HG02678 (cell line): ENCODE measurements at regions not wholly inside any gene's neighbourhood (a gene's known extent, or its start where the extent isn't known, plus 50 kb on each side); places are given as distances from the start of the nearest gene placed in this dataset.
"Not testable (repeated sequence)": the region's sequence is repeated elsewhere in the genome, so short reads cannot be mapped to it uniquely, and the experiment has no call there.

Experiments used
- ATAC-seq: cut with Tn5 transposase; IDR thresholded peaks from one replicate; pipeline ENCODE4 v1.9.1; 2021; ENCODE audit warnings: mild to moderate bottlenecking, moderate library complexity; ENCODE audit not compliant: unreplicated experiment

DNA sequence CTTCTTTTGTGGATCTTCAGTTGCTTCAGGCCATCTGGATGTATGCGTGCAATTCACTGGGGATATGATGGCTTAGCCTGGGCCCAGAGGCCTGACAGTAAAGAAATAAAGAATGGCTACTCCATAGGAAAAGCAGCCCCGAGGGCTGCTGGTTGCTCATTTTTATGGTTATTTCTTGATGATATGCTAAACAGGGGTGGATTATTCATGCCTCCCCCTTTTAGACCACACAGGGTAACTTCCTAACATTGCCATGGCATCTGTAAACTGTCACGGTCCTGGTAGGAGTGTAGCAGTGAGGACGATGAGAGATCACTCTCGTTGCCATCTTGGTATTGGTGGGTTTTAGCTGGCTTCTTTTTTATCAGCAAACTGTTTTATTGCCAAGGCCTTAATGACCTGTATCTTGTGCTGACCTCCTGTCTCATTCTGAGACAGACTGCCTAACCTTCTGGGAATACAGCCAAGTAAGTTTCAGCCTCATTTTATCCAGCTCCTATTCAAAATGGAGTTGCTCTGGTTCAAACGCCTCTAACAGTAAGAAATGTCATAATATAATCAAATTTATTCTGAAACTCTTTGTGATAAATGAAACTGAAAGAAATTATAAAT, 60.5 kb downstream of the DSEL start:
- no peak for ATAC-seq

DNA sequence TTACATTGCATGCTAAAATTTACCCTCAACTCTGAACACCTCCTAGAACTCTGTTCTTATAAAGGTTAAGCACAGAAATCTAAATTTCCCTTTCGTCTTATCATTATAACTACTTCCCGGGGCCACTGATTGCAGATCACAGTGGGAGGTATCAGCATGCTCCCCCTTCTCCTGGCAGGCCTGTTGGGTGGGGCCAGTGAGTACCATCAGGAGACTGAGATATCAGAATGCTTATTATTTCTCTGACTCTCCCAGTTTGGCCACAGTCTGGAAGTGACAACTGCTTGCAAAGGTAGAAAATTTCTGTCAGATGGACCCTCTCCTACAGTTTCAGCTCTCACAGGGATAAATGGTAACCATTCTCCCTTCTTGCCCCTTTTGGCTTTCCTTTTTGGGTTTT, 62.6 kb downstream of the DSEL start:
- no peak for ATAC-seq

DNA sequence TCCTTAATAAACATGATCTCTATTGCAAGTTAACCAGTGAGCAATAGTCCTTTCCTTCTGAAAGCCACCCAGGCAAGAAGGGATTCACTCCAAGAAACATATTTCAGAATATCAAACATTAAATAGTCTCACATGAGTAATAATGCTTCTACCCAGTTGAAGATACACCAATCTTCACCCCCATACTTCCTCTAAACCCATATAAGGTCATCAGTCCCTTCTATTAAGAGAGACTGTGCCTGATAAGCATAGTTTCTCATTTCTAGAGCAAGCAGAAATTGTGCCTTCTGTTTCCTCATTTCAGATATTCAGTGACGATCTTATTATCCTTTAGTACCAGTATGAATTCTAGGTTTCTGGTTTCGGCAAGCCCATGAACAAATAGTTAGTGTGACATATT, 64.6 kb downstream of the DSEL start:
- ATAC-seq = no peak

DNA sequence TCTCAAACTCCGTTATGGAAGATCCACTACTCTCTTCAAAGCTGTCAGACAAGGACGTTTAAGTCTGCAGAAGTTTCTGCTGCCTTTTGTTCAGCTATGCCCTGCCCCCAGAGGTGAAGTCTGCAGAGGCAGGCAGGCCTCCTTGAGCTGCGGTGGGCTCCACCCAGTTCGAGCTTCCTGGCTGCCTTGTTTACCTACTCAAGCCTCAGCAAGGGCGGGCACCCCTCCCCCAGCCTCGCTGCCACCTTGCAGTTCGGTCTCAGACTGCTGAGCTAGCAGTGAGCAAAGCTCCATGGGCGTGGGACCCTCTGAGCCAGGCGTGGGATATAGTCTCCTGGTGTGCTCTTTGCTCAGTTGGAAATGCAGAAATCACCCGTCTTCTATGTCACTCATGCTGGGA, 65.4 kb downstream of the DSEL start:
- not testable (repeated sequence) for ATAC-seq

DNA sequence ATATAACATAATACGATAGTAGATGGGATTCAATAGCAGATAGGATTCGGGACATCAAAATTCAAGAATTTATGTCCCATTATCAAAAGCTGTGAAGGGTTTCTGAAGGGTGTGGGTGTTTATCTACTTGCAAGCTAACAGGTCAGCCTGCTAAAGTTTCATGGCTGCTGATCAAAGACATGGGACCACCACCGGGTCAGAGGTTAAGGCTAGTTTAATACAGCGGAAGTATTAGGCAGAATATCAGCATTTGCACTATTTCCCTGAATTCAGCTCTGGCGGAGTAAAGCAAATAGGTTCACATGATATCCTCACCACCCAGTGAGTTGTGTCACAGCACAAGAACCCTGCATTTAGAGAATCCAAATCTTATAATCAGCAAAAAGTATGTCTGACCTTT, 82.5 kb downstream of the DSEL start:
- no peak for ATAC-seq

DNA sequence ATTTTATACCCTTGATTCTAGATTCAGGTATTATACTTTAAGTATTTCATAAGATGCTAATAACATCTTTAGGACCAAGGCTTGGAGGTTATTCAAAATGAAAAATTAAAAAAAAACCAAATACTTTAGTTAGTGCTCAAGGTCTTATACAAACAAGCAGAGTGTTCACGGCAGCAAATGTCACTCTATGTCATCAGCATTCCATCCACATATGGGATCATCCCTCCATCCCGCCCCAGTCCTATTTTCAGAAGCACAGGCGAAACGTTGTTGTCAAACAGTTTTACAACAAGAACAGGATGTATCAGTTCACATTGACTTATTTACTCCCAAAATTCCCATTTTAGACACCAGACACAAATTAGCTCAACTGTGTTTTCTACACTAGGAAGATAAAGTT, 83.7 kb downstream of the DSEL start:
- ATAC-seq = no peak

DNA sequence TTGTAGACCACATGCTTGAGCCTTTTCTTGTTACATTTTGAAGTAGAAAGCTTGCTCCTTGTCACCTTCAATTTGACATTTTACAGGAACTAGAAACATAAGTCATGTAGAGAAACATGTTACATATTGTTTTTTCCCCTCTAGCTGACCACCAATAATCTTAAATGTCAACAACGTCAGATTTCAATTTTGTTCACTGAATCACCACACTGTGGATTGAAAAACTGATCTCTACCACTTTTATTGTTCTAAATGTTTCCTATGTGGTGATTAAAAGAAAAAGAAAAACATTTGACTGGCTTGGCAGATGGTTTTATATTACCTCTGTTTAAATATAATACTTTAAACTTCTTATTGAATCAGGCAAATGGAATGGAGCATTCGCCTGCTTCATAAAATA, 87.7 kb downstream of the DSEL start:
- ATAC-seq = no peak

DNA sequence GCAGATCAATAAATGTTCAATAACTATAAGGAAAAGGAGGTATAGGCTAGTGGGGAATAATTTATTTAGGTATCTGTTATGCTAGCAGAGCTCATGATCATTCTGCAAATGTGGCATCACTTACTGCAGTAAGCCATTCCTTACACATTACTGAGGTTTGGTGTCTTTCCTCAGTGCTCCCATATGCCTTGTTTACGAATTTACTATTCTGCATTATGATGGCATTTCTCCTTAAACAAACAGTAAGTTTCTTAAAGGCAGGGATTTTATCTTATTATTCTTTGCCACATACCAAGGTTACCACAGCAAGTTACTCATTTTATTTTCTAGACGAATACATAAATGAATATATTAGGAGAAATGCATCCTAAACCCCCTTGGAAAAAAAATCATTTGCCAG, 88.4 kb downstream of the DSEL start:
- ATAC-seq = no peak

DNA sequence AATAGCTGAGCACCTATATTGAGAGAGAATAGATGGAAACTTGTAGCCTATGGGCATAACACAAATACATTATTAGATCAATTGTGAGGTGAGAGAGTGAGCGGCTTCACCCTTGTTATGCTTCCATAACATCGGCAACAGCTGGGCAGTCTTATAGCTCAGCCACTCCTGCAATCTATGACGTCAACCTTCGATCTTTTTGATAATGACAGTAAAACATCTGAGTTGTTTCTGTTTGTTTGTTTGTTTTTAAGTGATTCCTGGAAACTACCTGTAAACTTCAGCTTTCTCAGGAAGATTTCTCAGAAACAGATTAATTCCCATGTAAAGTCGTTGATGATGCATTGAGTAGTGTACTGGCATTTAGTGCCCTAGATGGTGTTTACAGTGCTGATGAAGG, 90.0 kb downstream of the DSEL start:
- ATAC-seq = no peak

DNA sequence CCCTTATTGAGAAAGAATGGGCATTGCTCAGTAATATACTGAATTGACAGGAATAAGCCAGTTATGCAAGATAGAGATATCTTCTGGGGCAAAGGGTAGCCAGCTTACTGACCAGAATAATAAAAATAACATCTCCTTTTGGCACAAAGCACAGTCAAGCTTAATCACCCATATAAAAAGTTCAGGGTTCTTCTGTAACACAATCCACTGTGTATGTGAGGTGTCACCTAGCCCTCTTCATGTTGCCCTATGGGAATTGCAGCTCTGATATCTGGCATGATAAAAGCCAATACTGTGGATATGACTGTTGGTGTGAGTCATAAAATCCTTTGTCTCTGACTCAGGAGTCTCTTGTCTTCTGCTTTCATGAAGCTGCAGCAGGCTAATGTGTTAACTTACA, 90.8 kb downstream of the DSEL start:
- ATAC-seq = no peak

DNA sequence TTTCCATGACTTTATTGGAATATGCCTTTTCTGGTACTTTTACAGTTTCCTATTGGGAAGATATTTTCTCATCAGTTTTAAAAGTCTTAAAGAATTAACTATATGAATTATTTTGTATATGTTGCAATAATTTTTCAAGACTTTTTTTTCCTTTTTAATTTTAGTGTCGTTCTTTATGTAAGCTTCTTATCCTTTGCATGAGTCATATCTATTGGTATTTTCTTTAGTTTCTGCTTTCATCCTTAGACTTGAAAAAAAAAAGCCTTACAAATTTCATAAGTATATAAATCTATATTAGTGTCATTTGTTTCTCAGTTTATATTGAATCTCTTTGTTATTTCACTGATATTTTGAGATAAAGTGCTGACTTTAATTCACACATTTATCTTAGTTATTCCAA, 94.9 kb downstream of the DSEL start:
- no peak for ATAC-seq

DNA sequence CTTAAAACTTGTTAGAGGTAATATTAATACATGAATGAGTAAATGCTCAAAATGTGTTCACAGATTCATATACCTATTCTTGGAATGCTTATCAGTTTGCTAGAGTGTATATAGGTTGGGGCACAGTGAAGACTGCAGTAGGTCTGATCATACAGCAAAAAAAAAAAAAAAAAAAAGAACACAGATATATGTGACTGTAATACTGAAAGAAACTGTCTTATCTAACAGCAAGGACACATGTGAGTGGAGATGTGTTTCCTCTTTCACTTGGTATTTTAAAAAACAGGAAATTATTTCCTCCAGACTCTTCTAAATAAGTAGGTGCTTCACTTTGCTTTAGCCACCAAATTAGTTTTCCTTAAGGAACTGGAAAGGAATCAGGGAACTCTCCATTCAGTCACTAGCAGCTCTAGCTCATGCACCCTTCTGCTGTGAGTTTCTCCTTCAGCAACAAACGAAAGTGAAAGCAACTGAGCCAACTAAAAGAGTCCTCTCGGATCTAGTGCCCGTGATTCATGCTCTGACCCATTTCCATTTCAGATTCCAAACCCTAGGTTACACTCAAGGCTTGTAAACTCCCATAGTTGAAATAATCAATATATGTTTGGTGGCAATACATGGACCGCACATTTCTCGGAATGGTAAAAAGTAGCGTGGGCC, 98.5 kb downstream of the DSEL start:
- ATAC-seq = peak; percentile 97

DNA sequence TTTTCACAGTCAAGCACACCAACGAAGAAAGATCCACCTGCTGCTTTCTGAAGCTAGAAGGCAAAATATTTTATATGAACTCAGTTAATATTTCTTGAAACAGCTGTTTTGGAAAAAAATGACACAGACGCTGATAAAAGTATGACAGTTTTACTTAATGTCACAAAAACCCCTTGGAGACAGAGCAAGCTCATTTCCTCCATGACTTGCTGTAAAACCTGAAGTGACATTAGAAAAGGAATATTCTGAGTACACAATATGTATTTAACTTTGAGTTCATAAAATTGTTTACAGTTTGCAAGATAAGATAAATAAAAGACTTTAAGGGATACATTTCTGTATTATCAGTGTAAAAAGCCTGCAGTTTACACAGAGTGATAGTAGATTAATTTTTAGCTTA, 105.4 kb downstream of the DSEL start:
- no peak for ATAC-seq

DNA sequence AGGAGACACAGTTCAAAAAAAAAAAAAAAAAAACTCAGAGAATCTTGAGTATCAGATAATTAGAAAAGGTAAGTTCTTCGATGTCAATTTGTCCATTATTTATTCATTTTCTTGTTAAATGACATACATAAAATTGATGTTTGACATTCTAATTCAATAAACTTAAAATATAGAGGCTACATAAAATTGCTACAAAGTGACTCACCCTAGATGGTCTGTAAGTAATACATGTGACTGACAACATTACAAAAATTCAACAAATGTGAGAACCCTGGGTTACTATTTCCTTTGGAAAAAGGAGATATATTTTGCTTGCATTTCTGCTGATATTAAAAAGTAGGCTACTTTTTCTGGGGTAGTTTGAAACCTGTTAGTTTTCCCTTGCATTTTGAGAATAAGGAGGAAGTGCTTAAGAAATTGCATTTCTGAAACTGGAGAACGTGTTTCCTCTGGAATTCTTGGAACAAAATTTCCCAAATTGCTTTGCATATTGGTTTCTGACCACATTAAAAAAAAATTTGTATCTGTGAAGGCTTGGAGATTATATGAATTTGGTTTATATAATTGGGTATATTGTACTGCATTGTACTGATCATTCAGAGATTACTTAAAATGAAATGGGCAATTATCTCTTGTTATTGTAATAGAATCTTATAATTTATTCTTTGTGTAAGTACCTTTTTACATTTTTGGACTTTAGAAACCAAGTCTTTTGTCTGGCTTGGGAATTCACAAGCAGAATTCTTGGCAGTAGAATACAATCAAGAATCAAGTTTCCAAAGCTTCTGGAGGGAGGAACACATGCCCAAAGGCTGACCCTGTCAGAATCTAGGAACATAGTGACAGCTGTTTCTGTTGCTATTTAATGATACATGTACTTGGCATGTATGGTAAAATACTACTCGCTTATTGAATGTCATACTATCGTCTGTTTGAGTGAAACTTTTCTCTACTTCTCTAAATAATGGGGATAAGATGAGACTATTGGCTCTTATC, 106.1 kb downstream of the DSEL start:
- ATAC-seq = no peak

DNA sequence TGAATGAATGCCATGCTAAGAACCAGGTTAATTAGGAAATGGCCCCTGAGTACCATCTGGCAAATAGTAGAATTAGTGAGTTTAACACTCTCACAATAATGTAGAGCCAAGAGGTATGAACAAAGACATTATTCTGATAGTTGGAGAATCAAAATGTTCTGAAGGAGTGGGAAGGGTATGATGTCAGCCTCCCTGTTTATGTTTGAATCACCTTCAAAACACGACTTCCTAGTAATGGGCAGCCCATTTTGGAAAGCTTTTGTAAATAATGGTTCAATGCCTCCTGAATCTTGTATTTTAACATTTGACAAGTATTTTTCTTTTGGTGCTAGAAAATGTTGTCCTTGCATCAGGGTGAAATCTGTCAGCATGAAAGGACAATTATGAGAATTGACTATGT, 108.3 kb downstream of the DSEL start:
- no peak for ATAC-seq

DNA sequence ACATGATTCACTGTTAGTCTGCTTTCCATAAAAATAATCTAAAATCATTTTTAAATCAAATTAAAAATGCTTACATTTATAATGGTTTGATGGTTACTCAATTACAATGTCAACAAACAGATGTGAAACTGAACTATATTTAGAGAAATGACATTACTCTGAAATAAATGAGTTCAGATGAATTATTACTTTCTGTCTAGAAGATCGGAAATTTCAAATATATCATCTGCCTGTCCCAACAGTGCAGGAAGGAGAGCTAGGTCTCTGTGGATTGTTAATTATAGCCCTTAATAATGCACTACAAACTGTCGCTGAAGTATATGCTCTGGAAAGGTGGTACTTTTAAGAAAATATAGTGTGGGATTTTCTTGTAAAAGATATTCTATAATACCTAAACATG, 109.8 kb downstream of the DSEL start:
- no peak for ATAC-seq

DNA sequence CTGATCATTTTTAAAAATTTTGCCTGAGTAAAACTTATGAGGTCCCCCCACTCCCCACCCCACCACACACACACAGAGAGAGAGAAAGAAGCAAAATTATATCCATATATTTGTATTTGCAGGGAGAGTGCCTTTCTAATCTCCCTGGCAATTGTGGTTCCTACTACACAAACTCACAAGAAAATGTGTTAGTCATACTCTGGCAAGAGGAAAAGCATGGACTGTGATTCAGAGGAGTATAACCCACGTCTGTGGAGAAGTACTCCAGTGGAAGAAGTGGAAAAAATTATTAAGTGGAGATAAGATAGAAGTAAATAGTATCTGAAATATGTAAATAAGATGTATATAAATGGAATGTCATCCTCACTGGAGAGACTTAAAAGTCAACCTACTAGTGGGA, 114.0 kb downstream of the DSEL start:
- ATAC-seq = no peak

DNA sequence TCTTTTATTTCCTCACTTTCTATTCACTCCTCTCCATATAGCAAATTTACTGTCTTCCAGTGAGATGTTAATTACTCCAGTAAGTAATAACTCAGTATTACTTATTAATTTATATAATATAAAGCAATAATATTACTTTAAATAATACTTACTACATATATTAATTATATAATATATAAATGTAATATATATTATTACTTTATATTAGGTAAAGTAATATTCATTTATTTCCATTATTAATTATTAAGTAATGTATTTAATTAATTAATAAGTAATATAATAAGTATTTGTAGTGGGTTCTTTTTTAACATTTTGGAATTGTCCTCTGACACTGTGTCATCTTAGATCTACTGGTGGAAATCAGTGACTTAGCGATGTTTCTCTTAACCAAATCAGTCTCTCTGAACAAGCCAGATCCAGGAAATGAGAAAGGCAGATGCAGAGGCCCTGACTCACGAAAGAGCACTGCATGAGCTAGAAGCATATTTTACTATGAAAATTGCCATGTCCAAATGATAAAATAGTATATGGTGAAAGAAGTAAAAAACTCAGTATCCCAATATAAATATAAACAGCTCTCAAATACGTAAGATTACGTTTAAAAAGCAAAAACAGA, 115.9 kb downstream of the DSEL start:
- no peak for ATAC-seq

DNA sequence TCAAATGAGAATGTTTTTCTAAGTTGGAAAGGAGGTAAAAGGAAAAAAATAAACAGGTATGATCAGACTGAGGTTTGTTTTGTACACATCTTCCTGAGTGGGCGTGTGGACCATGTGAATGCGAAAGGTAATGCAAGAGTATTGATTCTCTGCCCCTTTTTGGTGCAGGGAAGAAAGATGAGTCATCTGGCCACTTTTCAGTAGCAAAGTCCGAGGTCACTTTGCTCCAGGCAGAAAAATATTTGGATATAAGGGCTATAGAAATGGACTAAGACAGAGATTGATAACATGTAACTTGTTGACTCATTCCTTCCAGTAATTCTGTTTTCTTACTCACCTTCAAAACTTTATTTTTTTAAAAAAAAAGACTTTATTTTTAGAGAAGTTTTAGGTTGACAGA, 130.5 kb downstream of the DSEL start:
- no peak for ATAC-seq

DNA sequence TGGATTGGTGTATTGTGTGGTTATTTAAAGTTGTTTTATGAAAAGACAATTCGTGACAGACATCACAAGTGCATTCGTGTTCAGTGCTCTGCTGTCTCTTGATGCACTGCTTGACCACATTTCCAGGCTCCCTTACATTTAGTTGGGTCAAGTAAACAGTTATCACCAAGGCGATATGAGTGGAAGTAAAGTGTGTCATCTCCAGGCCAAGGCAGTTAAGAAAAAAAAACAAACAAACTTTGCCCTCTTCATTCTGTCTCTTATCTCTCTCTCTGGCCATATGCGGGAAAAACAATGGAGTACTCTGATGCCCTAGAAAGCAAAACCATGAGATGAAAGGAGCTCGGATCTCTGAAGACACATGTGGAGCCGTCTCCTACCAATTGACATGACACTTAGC, 131.1 kb downstream of the DSEL start:
- ATAC-seq = no peak

DNA sequence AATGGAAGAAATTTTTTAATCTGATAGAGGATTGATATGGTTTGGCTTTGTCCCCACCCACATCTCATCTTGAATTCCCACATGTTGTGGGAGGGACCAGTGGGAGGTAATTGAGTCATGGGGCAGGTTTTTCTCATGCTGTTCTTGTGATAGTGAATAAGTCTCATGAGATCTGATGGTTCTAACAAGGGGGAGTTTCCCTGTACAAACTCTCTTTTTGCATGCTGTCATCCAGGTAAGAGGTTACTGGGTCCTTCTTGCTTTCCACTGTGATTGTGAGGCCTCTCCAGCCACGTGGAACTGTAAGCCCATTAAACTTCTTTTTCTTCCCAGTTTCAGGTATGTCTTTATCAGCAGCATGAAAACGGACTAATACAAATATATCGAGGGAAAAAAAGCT, 132.5 kb downstream of the DSEL start:
- ATAC-seq = not testable (repeated sequence)
